GM19240 (cell line): ENCODE measurements at regions not wholly inside any gene's neighbourhood (a gene's known extent, or its start where the extent isn't known, plus 50 kb on each side); places are given as distances from the start of the nearest gene placed in this dataset.
"Not testable (repeated sequence)": the region's sequence is repeated elsewhere in the genome, so short reads cannot be mapped to it uniquely, and the experiment has no call there.

Source experiments
- DNase-seq: peaks from one replicate; pipeline ENCODE4 v3.0.0; 2011; ENCODE audit warnings: low spot score; ENCODE audit not compliant: insufficient read length

- DNase-seq: no peak
Observed at GRCh38 chr16:5205361-5206040, 107.9 kb upstream of the EEF2KMT start.

DNA sequence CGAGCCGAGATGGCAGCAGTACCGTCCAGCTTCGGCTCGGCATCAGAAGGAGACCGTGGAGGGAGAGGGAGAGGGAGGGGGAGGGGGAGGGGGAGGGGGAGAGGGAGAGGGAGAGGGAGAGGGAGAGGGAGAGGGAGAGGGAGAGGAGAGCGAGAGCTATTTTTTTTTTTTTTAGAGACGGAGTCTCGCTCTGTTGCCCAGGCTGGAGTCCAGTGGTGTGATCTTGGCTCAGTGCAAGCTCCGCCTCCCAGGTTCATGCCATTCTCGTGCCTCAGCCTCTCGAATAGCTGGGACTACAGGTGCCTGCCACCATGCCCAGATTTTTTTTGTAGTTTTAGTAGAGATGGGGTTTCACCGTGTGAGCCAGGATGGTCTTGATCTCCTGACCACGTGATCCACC is 106.1 kb upstream of the EEF2KMT start:
- not testable (repeated sequence) for DNase-seq

- DNase-seq: no peak
Observed at GRCh38 chr16:5200123-5200522, 102.5 kb upstream of the EEF2KMT start.

- DNase-seq: no peak
Observed at GRCh38 chr16:5196204-5196603, 98.6 kb upstream of the EEF2KMT start.

- no peak for DNase-seq
Observed at GRCh38 chr16:5193861-5194260, 96.3 kb upstream of the EEF2KMT start.

DNA sequence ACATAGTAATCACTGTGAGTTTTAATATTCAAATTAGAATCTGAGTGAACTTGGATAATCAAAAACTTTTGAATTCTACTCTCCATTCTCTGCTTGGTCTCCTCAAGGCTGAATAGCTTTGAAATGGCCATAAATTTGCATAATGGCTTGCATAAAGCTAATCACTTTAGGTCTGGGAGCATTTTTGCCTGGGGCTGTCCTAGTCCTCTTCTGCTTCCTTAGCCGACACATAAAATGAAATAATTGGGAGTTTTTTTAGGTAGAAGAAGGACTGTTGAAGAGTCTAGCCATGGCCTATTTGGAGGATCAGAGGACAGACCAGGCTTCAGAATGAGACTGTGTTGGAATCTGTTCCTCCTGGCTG is 91.4 kb upstream of the EEF2KMT start:
- DNase-seq: no peak

DNA sequence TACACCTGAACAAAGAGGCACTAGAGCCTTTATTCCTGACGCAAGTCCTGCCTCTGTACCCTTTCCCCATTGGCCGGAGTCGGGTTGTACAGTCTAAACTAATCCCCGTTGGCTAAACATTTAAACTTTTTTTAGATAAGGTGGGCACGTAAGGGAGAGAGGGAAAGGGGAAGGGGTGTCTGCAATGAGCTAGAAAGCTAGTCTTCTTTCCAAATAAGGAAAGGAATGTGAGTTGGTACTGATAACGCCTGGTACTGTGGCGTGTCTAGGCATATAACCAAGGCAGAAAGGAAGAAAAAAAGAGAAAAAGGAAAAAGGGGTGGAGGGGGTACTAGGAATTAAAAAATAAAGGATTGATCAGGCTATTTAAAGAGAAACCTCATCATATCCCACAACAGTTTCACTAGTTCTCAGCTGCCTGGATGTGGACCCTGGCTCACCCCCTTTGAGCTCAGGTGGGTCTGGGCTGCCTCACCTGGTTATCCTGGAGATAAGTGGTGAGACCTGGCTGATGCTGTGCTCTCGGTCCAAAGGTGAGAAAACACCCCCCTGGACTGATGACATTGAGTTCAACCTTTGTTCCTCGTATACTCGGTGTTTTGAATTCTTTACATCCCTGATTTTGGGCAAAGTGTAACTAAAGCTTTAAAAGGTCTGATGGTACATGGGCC is 90.9 kb upstream of the EEF2KMT start:
- no peak for DNase-seq

- no peak for DNase-seq
Observed at GRCh38 chr16:5187402-5187952, 89.9 kb upstream of the EEF2KMT start.

DNA sequence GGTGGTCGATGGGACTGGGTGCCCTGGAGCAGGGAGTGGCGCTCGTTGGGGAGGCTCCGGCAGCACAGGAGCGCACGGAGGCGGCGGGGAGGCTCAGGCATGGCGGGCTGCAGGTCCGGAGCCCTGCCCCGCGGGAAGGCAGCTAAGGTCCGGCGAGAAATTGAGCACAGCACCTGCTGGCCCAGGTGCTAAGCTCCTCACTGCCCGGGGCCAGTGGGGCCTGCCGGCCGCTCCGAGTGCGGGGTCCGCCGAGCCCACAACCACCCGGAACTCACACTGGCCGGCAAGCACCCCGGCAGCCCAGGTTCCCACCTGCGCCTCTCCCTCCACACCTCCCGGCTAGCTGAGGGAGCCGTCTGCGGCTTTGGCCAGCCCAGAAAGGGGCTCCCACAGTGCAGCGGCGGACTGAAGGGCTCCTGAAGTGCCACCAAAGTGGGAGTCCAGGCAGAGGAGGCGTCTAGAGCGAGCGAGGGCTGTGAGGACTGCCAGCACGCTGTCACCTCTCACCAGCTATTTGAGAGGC is 88.8 kb upstream of the EEF2KMT start:
- DNase-seq: no peak

DNA sequence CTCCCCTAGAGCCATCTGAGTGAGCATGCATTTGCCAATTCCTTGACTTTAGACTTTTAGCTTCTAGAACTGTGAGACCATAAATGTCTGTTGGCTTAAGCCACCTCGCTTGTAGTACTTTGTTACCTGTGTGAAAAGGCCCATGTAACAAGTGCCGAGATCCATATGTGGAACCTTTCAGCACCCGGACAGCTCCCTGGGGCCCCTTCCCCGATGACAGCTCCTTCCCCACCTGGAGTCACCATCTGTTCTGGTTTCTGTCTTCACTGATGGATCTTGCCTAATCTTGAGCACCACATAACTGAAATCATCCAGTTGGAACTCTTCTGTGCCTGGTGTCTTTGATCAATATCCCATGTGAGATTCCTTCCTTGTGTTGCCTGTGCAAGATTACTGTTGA is 78.9 kb upstream of the EEF2KMT start:
- DNase-seq: no peak

- no peak for DNase-seq
Observed at GRCh38 chr16:5175266-5175665, 77.7 kb upstream of the EEF2KMT start.

DNA sequence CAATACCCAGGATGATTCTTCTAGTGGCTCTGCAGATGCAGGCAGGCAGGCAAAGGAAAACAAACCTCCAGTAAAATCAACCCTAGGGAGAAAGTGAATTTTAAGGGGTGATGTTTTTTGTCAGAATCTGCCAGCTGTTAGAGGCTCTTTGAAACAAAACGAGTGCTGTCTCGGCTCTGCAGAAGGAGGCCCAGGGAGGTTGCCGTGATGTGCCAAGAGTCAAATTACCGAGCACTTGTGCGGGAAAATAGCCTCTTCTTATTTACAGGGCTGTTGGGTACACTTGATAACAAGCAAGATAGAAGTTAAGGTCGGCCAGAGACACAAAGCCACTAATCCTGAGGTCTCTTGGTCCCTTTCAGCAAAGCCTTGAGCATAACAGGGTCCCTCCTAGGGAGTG is 68.9 kb upstream of the EEF2KMT start:
- DNase-seq: no peak

GRCh38 chr16:5165429-5165828 is 67.8 kb upstream of the EEF2KMT start:
- DNase-seq: not testable (repeated sequence)

GRCh38 chr16:5162801-5163200 is 65.2 kb upstream of the EEF2KMT start:
- not testable (repeated sequence) for DNase-seq

GRCh38 chr16:5161888-5162287 is 64.3 kb upstream of the EEF2KMT start:
- DNase-seq: not testable (repeated sequence)

- not testable (repeated sequence) for DNase-seq
Observed at GRCh38 chr16:5160010-5160409, 62.4 kb upstream of the EEF2KMT start.

GRCh38 chr16:5159537-5159936 is 61.9 kb upstream of the EEF2KMT start:
- not testable (repeated sequence) for DNase-seq

GRCh38 chr16:5158494-5158893 is 60.9 kb upstream of the EEF2KMT start:
- no peak for DNase-seq

- not testable (repeated sequence) for DNase-seq
Observed at GRCh38 chr16:5156486-5156885, 58.9 kb upstream of the EEF2KMT start.

DNA sequence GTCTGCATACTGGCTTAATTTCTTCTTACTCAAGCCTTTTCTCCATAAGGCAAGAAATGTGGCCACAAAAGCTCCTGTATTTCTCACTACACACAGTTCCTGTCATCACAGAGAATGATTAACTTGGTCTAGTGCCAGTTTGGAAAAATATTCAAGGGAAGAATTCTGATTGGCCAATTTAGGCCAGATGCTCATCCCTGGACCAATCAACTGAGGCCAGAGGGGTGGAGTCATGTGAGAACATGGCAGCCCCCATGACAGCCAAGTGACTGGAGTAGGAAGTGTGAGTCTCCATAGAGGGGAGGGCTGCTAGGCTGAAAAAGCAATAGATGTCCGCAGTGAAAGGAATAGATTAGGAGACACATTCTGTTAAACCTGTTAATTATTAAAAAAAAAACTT is 56.4 kb upstream of the EEF2KMT start:
- not testable (repeated sequence) for DNase-seq

GRCh38 chr16:5151409-5151808 is 53.8 kb upstream of the EEF2KMT start:
- DNase-seq: not testable (repeated sequence)
